ENCODE measurements at regions not wholly inside any gene's neighbourhood (a gene's known extent, or its start where the extent isn't known, plus 50 kb on each side); places are given as distances from the start of the nearest gene placed in this dataset.

- no peaks in the 10 kb centered on the region for H3K27me3 ChIP-seq
- intact Hi-C loops (cut with DNase I): no loop called here
- no peak overlapping the region for H3K4me3 ChIP-seq
- DNase-seq (ENCODE audit: extremely low spot score): no peak
- H3K27ac ChIP-seq (replicated peaks in 1 of 4): no peak overlapping the region
- TF ChIP-seq POLR2AphosphoS5 (IDR thresholded peaks at IDR 0.05) (no peak), POLR2A (IDR thresholded peaks at IDR 0.05; ENCODE audit: low read depth) (no peak), EP300 (IDR thresholded peaks at IDR 0.05) (no peak), CTCF (IDR thresholded peaks at IDR 0.05) (no peak)
- H3K9me3 ChIP-seq: no peaks in the 10 kb centered on the region
- peaks cover 0 to 13% (median 10%) of the 10 kb centered on the region in 4 donors for H3K4me1 ChIP-seq
- no peaks in the 10 kb centered on the region for H3K36me3 ChIP-seq
Observed at GRCh38 chr2:212903413-212903812, 248.0 kb downstream of the IKZF2 start.

GRCh38 chr2:212902421-212902820 lies 249.0 kb downstream of the IKZF2 start:
- Histone ChIP-seq H3K4me1 (peaks cover 0 to 13% (median 10%) of the 10 kb centered on the region in 4 donors), H3K9me3 (no peaks in the 10 kb centered on the region), H3K36me3 (no peaks in the 10 kb centered on the region), H3K4me3 (no peak overlapping the region), H3K27me3 (no peaks in the 10 kb centered on the region), H3K27ac (replicated peaks in 1 of 4) (no peak overlapping the region)
- intact Hi-C loops (cut with DNase I): no loop called here
- TF ChIP-seq POLR2A (IDR thresholded peaks at IDR 0.05; ENCODE audit: low read depth) (no peak), POLR2AphosphoS5 (IDR thresholded peaks at IDR 0.05) (no peak), EP300 (IDR thresholded peaks at IDR 0.05) (no peak), CTCF (IDR thresholded peaks at IDR 0.05) (no peak)
- DNase-seq (ENCODE audit: extremely low spot score): no peak
- 82% methylated on average over 3 of the region's 3 CpGs for WGBS

GRCh38 chr2:212901604-212902275 lies 249.7 kb downstream of the IKZF2 start:
- H3K27me3 ChIP-seq: no peaks in the 10 kb centered on the region
- H3K4me3 ChIP-seq: no peak overlapping the region
- no peak for DNase-seq (ENCODE audit: extremely low spot score)
- intact Hi-C loops (cut with DNase I): no loop called here
- 92% methylated on average over 3 of the region's 3 CpGs for WGBS
- no peaks in the 10 kb centered on the region for H3K36me3 ChIP-seq
- no peaks in the 10 kb centered on the region for H3K9me3 ChIP-seq
- peaks cover 0 to 13% (median 10%) of the 10 kb centered on the region in 4 donors for H3K4me1 ChIP-seq
- TF ChIP-seq POLR2A (IDR thresholded peaks at IDR 0.05; ENCODE audit: low read depth) (no peak), CTCF (IDR thresholded peaks at IDR 0.05) (no peak), POLR2AphosphoS5 (IDR thresholded peaks at IDR 0.05) (no peak), EP300 (IDR thresholded peaks at IDR 0.05) (no peak)
- no peak overlapping the region for H3K27ac ChIP-seq (replicated peaks in 1 of 4)

GRCh38 chr2:212900715-212901114 lies 250.7 kb downstream of the IKZF2 start:
- H3K36me3 ChIP-seq: no peaks in the 10 kb centered on the region
- no peak overlapping the region for H3K27ac ChIP-seq (replicated peaks in 1 of 4)
- TF ChIP-seq EP300 (IDR thresholded peaks at IDR 0.05) (no peak), CTCF (IDR thresholded peaks at IDR 0.05) (no peak), POLR2AphosphoS5 (IDR thresholded peaks at IDR 0.05) (no peak), POLR2A (IDR thresholded peaks at IDR 0.05; ENCODE audit: low read depth) (no peak)
- 53% methylated on average over 1 of the region's 1 CpG for WGBS
- H3K4me1 ChIP-seq: peaks cover 0 to 13% (median 10%) of the 10 kb centered on the region in 4 donors
- no peaks in the 10 kb centered on the region for H3K9me3 ChIP-seq
- no peak overlapping the region for H3K4me3 ChIP-seq
- DNase-seq (ENCODE audit: extremely low spot score): no peak
- intact Hi-C loops (cut with DNase I): no loop called here
- no peaks in the 10 kb centered on the region for H3K27me3 ChIP-seq

GRCh38 chr2:212898011-212898410 lies 253.4 kb downstream of the IKZF2 start:
- Histone ChIP-seq H3K4me1 (peaks cover 0 to 13% (median 10%) of the 10 kb centered on the region in 4 donors), H3K27me3 (no peaks in the 10 kb centered on the region), H3K4me3 (no peak overlapping the region), H3K27ac (replicated peaks in 1 of 4) (no peak overlapping the region), H3K36me3 (no peaks in the 10 kb centered on the region), H3K9me3 (no peaks in the 10 kb centered on the region)
- no peak for TF ChIP-seq POLR2A (IDR thresholded peaks at IDR 0.05; ENCODE audit: low read depth)
- no peak for TF ChIP-seq EP300 (IDR thresholded peaks at IDR 0.05)
- TF ChIP-seq CTCF (IDR thresholded peaks at IDR 0.05): no peak
- no peak for TF ChIP-seq POLR2AphosphoS5 (IDR thresholded peaks at IDR 0.05)
- intact Hi-C loops (cut with DNase I): loop anchor here (10.0 kb wide), 1 partner anchor 213 kb away; no protein-coding TSS in a partner anchor
- DNase-seq (ENCODE audit: extremely low spot score): no peak
- WGBS: 91% methylated on average over 3 of the region's 3 CpGs
